Transverse colon (tissue), 4 donors: ENCODE measurements at regions not wholly inside any gene's neighbourhood (a gene's known extent, or its start where the extent isn't known, plus 50 kb on each side); places are given as distances from the start of the nearest gene placed in this dataset.

Source experiments
- DNase-seq: peaks from one replicate; pipeline ENCODE4 v3.0.0-alpha.2; 2019
- H3K27ac ChIP-seq, 4 donors: fragments of 200-600 bp; sonication (generic); 2 replicates each; pipeline ENCODE4 v1.5.1; 2016 to 2018; ENCODE audit warnings: inconsistent platforms in 4 of 4
- H3K27me3 ChIP-seq: fragments of 200-600 bp; sonication (generic); 2 replicates; pipeline ENCODE4 v1.5.1; 2017; ENCODE audit warnings: inconsistent platforms
- H3K36me3 ChIP-seq, 4 donors: fragments of 200-600 bp; sonication (generic); 2 replicates each; pipeline ENCODE4 v1.5.1; 2017 to 2019; ENCODE audit warnings: inconsistent platforms in 4 of 4
- H3K4me1 ChIP-seq, 4 donors: fragments of 200-600 bp; sonication (generic); 2 replicates each; pipeline ENCODE4 v1.5.1; 2017 to 2020; ENCODE audit warnings: inconsistent platforms in 4 of 4
- H3K4me3 ChIP-seq, 4 donors: fragments of 200-600 bp; sonication (generic); 1 replicate in 1 of 4; 2 replicates in 3 of 4; pipeline versions ENCODE4 v1.5.1 to v1.6.1; 2017 to 2019; ENCODE audit warnings: inconsistent platforms in 4 of 4
- H3K9me3 ChIP-seq, 2 donors: fragments of 200-600 bp; sonication (generic); 2 replicates each; pipeline ENCODE4 v1.5.1; 2017 to 2019; ENCODE audit warnings: inconsistent platforms in 2 of 2
- CTCF ChIP-seq, 5 experiments: fragments of 200-600 bp in 3 of 5; fragments of 450-650 bp in 2 of 5; sonication (generic) in 3 of 5; IDR thresholded peaks; 1 replicate in 2 of 5; 2 replicates in 3 of 5; pipeline ENCODE4 v1.5.1; 2016 to 2017; ENCODE audit warnings: antibody characterized with exemption in 5 of 5, inconsistent platforms in 3 of 5, mild to moderate bottlenecking in 2 of 5, moderate library complexity in 1 of 5
- EP300 ChIP-seq: sonication (generic); formaldehyde crosslinking; IDR thresholded peaks from one replicate; pipeline ENCODE4 v1.6.1; 2017; ENCODE audit warnings: antibody characterized with exemption, low read depth
- POLR2A ChIP-seq: fragments of 450-650 bp; IDR thresholded peaks from one replicate; pipeline ENCODE4 v1.6.1; 2016; ENCODE audit warnings: antibody characterized with exemption, mild to moderate bottlenecking, moderate library complexity
- POLR2AphosphoS5 ChIP-seq, 3 donors: sonication (generic); formaldehyde crosslinking; IDR thresholded peaks; one replicate each; pipeline ENCODE4 v1.6.1; 2016; ENCODE audit warnings: antibody characterized with exemption in 3 of 3
- WGBS, 2 donors: methylation state at CpG; one replicate each; pipeline ENCODE4 v1.1.5; 2018; ENCODE audit warnings: low coverage in 1 of 2; 5-methylcytosine and 5-hydroxymethylcytosine counted together
- in situ Hi-C, 4 donors: fragments of 200-750 bp; cut with MboI; loops; one replicate each; pipeline versions ENCODE4 v1.15.0 to v1.15.1; 2017; ENCODE audit warnings: low sequenced_read_pairs in 3 of 4, low pct_ligation_motif_present in 1 of 4, low pct_unique_long_range_greater_than_20kb in 1 of 4
- intact Hi-C: fragments of 100-400 bp; cut with DNase I; formaldehyde crosslinking; loops from one replicate; pipeline ENCODE4 v1.15.1; 2023; ENCODE audit warnings: low total_unique reads

- no peaks in the 10 kb centered on the region for H3K9me3 ChIP-seq
- in situ Hi-C loops = no loop called here
Observed at GRCh38 chr6:45807311-45808041, 208.2 kb downstream of the CLIC5 start.

GRCh38 chr6:45806172-45806571 is 209.5 kb downstream of the CLIC5 start:
- no peak overlapping the region for H3K4me3 ChIP-seq
- H3K4me1 ChIP-seq = no peaks in the 10 kb centered on the region
- no peaks in the 10 kb centered on the region for H3K27me3 ChIP-seq
- no peak for TF ChIP-seq POLR2AphosphoS5 (IDR thresholded peaks at IDR 0.05)
- TF ChIP-seq EP300 = no peak
- TF ChIP-seq POLR2A = no peak
- no peak for TF ChIP-seq CTCF (IDR thresholded peaks at IDR 0.05)
- H3K27ac ChIP-seq = no peak overlapping the region
- no peak for DNase-seq
- in situ Hi-C loops = no loop called here
- intact Hi-C loops = no loop called here
- H3K9me3 ChIP-seq = no peaks in the 10 kb centered on the region
- 41 to 89% methylated on average over 1 of the region's 1 CpG for WGBS, 2 donors
- H3K36me3 ChIP-seq = no peaks in the 10 kb centered on the region

More at GRCh38 chr6:45807311-45808041, 208.2 kb downstream of the CLIC5 start:
- DNase-seq = no peak
- 77 to 80% methylated on average over 3 to 4 of the region's 4 CpGs for WGBS, 2 donors
- no peaks in the 10 kb centered on the region for H3K36me3 ChIP-seq
- intact Hi-C loops = no loop called here
- no peak for TF ChIP-seq EP300
- no peak for TF ChIP-seq CTCF (IDR thresholded peaks at IDR 0.05)
- no peak for TF ChIP-seq POLR2A
- TF ChIP-seq POLR2AphosphoS5 (IDR thresholded peaks at IDR 0.05) = no peak
- H3K4me3 ChIP-seq = no peak overlapping the region
- H3K27ac ChIP-seq = no peak overlapping the region
- no peaks in the 10 kb centered on the region for H3K4me1 ChIP-seq
- no peaks in the 10 kb centered on the region for H3K27me3 ChIP-seq

GRCh38 chr6:45803071-45803470 is 212.6 kb downstream of the CLIC5 start:
- no peaks in the 10 kb centered on the region for H3K36me3 ChIP-seq
- intact Hi-C loops (no loop called here), in situ Hi-C loops (no loop called here)
- H3K27me3 ChIP-seq = no peaks in the 10 kb centered on the region
- WGBS, 2 donors = 81% methylated on average over 3 to 4 of the region's 4 CpGs
- TF ChIP-seq POLR2A = no peak
- TF ChIP-seq POLR2AphosphoS5 (IDR thresholded peaks at IDR 0.05) = no peak
- no peak for TF ChIP-seq CTCF (IDR thresholded peaks at IDR 0.05)
- TF ChIP-seq EP300 = no peak
- no peak for DNase-seq
- no peaks in the 10 kb centered on the region for H3K9me3 ChIP-seq
- no peak overlapping the region for H3K27ac ChIP-seq
- no peak overlapping the region for H3K4me3 ChIP-seq
- no peaks in the 10 kb centered on the region for H3K4me1 ChIP-seq

GRCh38 chr6:45801471-45802289 is 214.0 kb downstream of the CLIC5 start:
- Histone ChIP-seq H3K4me1 (no peaks in the 10 kb centered on the region), H3K27ac (no peak overlapping the region)
- TF ChIP-seq POLR2A (no peak), EP300 (no peak), CTCF (IDR thresholded peaks at IDR 0.05) (no peak), POLR2AphosphoS5 (IDR thresholded peaks at IDR 0.05) (no peak)

More at GRCh38 chr6:45801471-45802289, 214.0 kb downstream of the CLIC5 start:
- intact Hi-C loops = no loop called here
- WGBS, 2 donors = 41 to 75% methylated on average over 5 to 10 of the region's 10 CpGs
- no peaks in the 10 kb centered on the region for H3K27me3 ChIP-seq
- no peaks in the 10 kb centered on the region for H3K9me3 ChIP-seq
- in situ Hi-C loops = no loop called here
- H3K4me3 ChIP-seq = no peak overlapping the region
- no peaks in the 10 kb centered on the region for H3K36me3 ChIP-seq
- DNase-seq = no peak
